ENCODE measurements at regions not wholly inside any gene's neighbourhood (a gene's known extent, or its start where the extent isn't known, plus 50 kb on each side); places are given as distances from the start of the nearest gene placed in this dataset.
A peak's percentile ranks its signal among the peaks of the same experiment; 100 is the strongest.

DNA sequence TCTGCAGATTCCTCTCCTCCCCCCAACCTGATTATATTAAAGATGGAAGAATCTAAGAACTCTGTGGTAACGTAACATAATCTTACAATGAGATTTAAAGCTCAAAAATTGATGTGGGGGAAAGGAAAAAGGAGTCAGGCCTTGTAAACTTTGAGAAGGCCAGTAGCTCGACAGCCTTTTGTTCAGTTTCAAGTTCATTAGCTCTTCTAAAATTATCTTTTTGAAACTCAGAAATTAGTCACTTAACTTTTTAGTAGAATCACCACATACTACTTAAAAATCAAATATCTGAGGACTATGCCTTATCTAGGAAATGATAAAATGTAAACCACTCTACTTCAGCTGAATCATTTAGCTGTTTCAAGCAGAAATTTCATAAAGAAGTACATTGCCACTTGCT, 996.2 kb downstream of the AMY1C start:
- Histone ChIP-seq H3K9me2 (ENCODE audit: insufficient read depth, low read length) (no peaks in the 10 kb centered on the region), H4K20me1 (ENCODE audit: insufficient read depth, low read length) (no peaks in the 10 kb centered on the region)

DNA sequence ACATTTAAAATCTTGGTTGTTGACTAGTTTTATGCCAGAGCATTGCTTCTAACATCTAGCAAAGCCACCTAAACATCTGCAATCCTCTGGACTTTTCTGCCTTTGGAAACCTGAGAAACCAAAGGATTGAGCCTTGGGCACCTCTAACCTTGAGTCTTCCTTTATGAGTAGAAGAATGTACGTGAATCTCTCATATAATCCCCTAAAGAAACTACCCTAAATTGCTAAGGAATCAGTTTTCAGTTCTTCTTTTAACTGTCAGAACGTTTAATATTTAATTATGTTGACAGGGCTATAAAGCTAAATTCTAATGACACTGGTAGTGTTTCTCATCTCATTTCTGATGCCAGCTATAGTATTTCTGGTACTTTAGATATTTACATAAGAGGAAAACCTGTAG, 997.3 kb downstream of the AMY1C start:
- peak overlapping the region; percentile 68 for H2AFZ ChIP-seq (ENCODE audit: low read length)
- ChIA-PET CTCF (ENCODE audit: unreplicated experiment) (no interaction called here), POLR2A (no interaction called here)
- no peaks in the 10 kb centered on the region for H3K36me3 ChIP-seq (ENCODE audit: insufficient read depth, low read length)
- H3K27ac ChIP-seq (ENCODE audit: low read depth, low read length, poor library complexity, severe bottlenecking) = no peak overlapping the region
- DNase-seq (ENCODE audit: low spot score) = no peak
- TF ChIP-seq, protein P1, sequence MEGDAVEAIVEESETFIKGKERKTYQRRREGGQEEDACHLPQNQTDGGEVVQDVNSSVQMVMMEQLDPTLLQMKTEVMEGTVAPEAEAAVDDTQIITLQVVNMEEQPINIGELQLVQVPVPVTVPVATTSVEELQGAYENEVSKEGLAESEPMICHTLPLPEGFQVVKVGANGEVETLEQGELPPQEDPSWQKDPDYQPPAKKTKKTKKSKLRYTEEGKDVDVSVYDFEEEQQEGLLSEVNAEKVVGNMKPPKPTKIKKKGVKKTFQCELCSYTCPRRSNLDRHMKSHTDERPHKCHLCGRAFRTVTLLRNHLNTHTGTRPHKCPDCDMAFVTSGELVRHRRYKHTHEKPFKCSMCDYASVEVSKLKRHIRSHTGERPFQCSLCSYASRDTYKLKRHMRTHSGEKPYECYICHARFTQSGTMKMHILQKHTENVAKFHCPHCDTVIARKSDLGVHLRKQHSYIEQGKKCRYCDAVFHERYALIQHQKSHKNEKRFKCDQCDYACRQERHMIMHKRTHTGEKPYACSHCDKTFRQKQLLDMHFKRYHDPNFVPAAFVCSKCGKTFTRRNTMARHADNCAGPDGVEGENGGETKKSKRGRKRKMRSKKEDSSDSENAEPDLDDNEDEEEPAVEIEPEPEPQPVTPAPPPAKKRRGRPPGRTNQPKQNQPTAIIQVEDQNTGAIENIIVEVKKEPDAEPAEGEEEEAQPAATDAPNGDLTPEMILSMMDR (conservative IDR thresholded peaks at IDR 0.05; ENCODE audit: low read length) = no peak
- TF ChIP-seq EZH2phosphoT487 (IDR thresholded peaks at IDR 0.05; ENCODE audit: borderline replicate concordance, low read depth, low read length) = no peak
- no peak overlapping the region for H3K4me2 ChIP-seq (ENCODE audit: low read length)
- no TSS peak for BruUV-seq (replicated peaks)
- no peaks in the 10 kb centered on the region for H3K9me3 ChIP-seq (ENCODE audit: low read length)
- H3K79me2 ChIP-seq (ENCODE audit: insufficient read depth, low read depth, low read length) = no peaks in the 10 kb centered on the region
- intact Hi-C loops (cut with micrococcal nuclease; ENCODE audit: unreplicated experiment) = no loop called here
- H3K4me3 ChIP-seq (ENCODE audit: low read depth, low read length, poor library complexity, severe bottlenecking) = no peak overlapping the region
- H3K4me1 ChIP-seq (ENCODE audit: insufficient read depth, low read length, poor library complexity, severe bottlenecking) = peaks cover 8% of the 10 kb centered on the region
- H4K20me1 ChIP-seq (ENCODE audit: insufficient read depth, low read length) = no peaks in the 10 kb centered on the region
- no peaks in the 10 kb centered on the region for H3K9me2 ChIP-seq (ENCODE audit: insufficient read depth, low read length)

More for the DNA sequence above, 996.2 kb downstream of the AMY1C start:
- H3K4me3 ChIP-seq (ENCODE audit: low read depth, low read length, poor library complexity, severe bottlenecking) = no peak overlapping the region
- TF ChIP-seq, protein P1 (conservative IDR thresholded peaks at IDR 0.05; ENCODE audit: low read length) = no peak
- no peak for TF ChIP-seq EZH2phosphoT487 (IDR thresholded peaks at IDR 0.05; ENCODE audit: borderline replicate concordance, low read depth, low read length)
- peak overlapping the region; percentile 27; the same call in 1 of the 2 replicates for H2AFZ ChIP-seq (ENCODE audit: low read length)
- POLR2A ChIA-PET = no interaction called here
- no peaks in the 10 kb centered on the region for H3K9me3 ChIP-seq (ENCODE audit: low read length)
- H3K4me1 ChIP-seq (ENCODE audit: insufficient read depth, low read length, poor library complexity, severe bottlenecking) = peaks cover 6% of the 10 kb centered on the region
- no peak overlapping the region for H3K4me2 ChIP-seq (ENCODE audit: low read length)
- no peaks in the 10 kb centered on the region for H3K79me2 ChIP-seq (ENCODE audit: insufficient read depth, low read depth, low read length)
- CTCF ChIA-PET (ENCODE audit: unreplicated experiment) = no interaction called here
- no TSS peak for BruUV-seq (replicated peaks)
- no peak overlapping the region for H3K27ac ChIP-seq (ENCODE audit: low read depth, low read length, poor library complexity, severe bottlenecking)
- no peak for DNase-seq (ENCODE audit: low spot score)
- H3K36me3 ChIP-seq (ENCODE audit: insufficient read depth, low read length) = no peaks in the 10 kb centered on the region
- intact Hi-C loops (cut with micrococcal nuclease; ENCODE audit: unreplicated experiment) = no loop called here

DNA sequence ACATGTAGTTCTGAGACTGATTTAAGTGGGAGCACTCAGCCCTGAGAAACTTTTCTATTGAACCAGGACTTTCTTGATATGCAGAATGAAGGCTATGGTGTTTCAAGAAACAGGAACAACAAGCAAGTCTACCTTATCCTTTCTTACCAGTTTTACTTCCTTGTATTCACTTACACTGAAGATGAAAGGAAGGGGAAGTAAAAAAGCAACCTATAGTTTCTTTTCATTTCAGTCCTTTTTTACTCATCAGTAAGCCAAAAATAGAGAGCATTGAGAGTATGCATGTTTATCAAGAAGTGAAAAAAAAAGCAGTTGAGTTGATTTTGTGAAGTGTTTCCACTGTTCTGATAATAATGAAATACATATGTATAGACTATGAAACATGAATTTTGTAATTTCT, 1010.3 kb downstream of the AMY1C start:
- no peaks in the 10 kb centered on the region for H3K9me2 ChIP-seq (ENCODE audit: insufficient read depth, low read length)
- peak overlapping the region; percentile 78 for H3K27ac ChIP-seq (ENCODE audit: low read depth, low read length, poor library complexity, severe bottlenecking)
- no peak for TF ChIP-seq EZH2phosphoT487 (IDR thresholded peaks at IDR 0.05; ENCODE audit: borderline replicate concordance, low read depth, low read length)
- TF ChIP-seq, protein P1 (conservative IDR thresholded peaks at IDR 0.05; ENCODE audit: low read length) = no peak
- DNase-seq (ENCODE audit: low spot score) = peak; percentile 79
- BruUV-seq (replicated peaks) = no TSS peak
- POLR2A ChIA-PET = no interaction called here
- H2AFZ ChIP-seq (ENCODE audit: low read length) = peak overlapping the region; percentile 97
- H3K79me2 ChIP-seq (ENCODE audit: insufficient read depth, low read depth, low read length) = no peaks in the 10 kb centered on the region
- CTCF ChIA-PET (ENCODE audit: unreplicated experiment) = no interaction called here
- intact Hi-C loops (cut with micrococcal nuclease; ENCODE audit: unreplicated experiment) = no loop called here
- no peaks in the 10 kb centered on the region for H3K36me3 ChIP-seq (ENCODE audit: insufficient read depth, low read length)
- H3K4me2 ChIP-seq (ENCODE audit: low read length) = peak overlapping the region; percentile 67
- H3K9me3 ChIP-seq (ENCODE audit: low read length) = no peaks in the 10 kb centered on the region
- peaks cover 27% of the 10 kb centered on the region for H3K4me1 ChIP-seq (ENCODE audit: insufficient read depth, low read length, poor library complexity, severe bottlenecking)
- H3K4me3 ChIP-seq (ENCODE audit: low read depth, low read length, poor library complexity, severe bottlenecking) = peak overlapping the region; percentile 24
- H4K20me1 ChIP-seq (ENCODE audit: insufficient read depth, low read length) = no peaks in the 10 kb centered on the region

Measured in OCI-LY7 (cell line).